Mesendoderm (in vitro differentiated cells): ENCODE measurements at regions not wholly inside any gene's neighbourhood (a gene's known extent, or its start where the extent isn't known, plus 50 kb on each side); places are given as distances from the start of the nearest gene placed in this dataset.
A peak's percentile ranks its signal among the peaks of the same experiment; 100 is the strongest.

Source experiments
- DNase-seq: peaks from one replicate; pipeline ENCODE4 v3.0.0; 2013
- H2AK5ac ChIP-seq: 2 replicates; pipeline ENCODE4 v1.6.1; 2013; ENCODE audit warnings: low read length, inconsistent platforms
- H2BK120ac ChIP-seq: 2 replicates; pipeline ENCODE4 v1.6.1; 2013; ENCODE audit warnings: low read depth, mild to moderate bottlenecking, low read length, moderate library complexity, mixed read lengths
- H2BK15ac ChIP-seq: replicated peaks from 2 replicates; pipeline ENCODE4 v1.6.1; 2013; ENCODE audit warnings: low read depth, mild to moderate bottlenecking, moderate library complexity
- H2BK5ac ChIP-seq: 2 replicates; pipeline ENCODE4 v1.6.1; 2013; ENCODE audit warnings: low read length, inconsistent platforms
- H3K18ac ChIP-seq: 2 replicates; pipeline ENCODE4 v1.6.1; 2013; ENCODE audit warnings: mild to moderate bottlenecking, low read length, mixed read lengths
- H3K23ac ChIP-seq: one replicate; pipeline ENCODE4 v1.6.1; 2013; ENCODE audit warnings: low read length
- H3K27ac ChIP-seq: 2 replicates; pipeline ENCODE4 v1.5.1; 2013; ENCODE audit warnings: low read depth, mild to moderate bottlenecking, inconsistent platforms, low read length, moderate library complexity
- H3K27me3 ChIP-seq: 2 replicates; pipeline ENCODE4 v1.6.1; 2013; ENCODE audit warnings: low read length, control low read depth, mild to moderate bottlenecking, inconsistent platforms; ENCODE audit not compliant: insufficient read depth, poor library complexity
- H3K36me3 ChIP-seq: 2 replicates; pipeline ENCODE4 v1.6.1; 2013; ENCODE audit warnings: low read length, inconsistent platforms; ENCODE audit not compliant: control insufficient read depth, insufficient read depth
- H3K4ac ChIP-seq: one replicate; pipeline ENCODE4 v1.6.1; 2013; ENCODE audit warnings: low read depth, mild to moderate bottlenecking, low read length, moderate library complexity
- H3K4me1 ChIP-seq: 2 replicates; pipeline ENCODE4 v1.6.1; 2013; ENCODE audit warnings: low read depth, low read length, inconsistent platforms; ENCODE audit not compliant: control insufficient read depth
- H3K4me2 ChIP-seq: 2 replicates; pipeline ENCODE4 v1.6.1; 2013; ENCODE audit warnings: low read length
- H3K4me3 ChIP-seq: 2 replicates; pipeline ENCODE4 v1.5.1; 2013; ENCODE audit warnings: mild to moderate bottlenecking, low read length
- H3K56ac ChIP-seq: one replicate; pipeline ENCODE4 v1.6.1; 2013; ENCODE audit warnings: low read length
- H3K79me1 ChIP-seq: 2 replicates; pipeline ENCODE4 v1.6.1; 2013; ENCODE audit warnings: low read length, inconsistent platforms
- H3K79me2 ChIP-seq: 2 replicates; pipeline ENCODE4 v1.6.1; 2013; ENCODE audit warnings: mild to moderate bottlenecking, low read length; ENCODE audit not compliant: control insufficient read depth, insufficient read depth
- H3K9ac ChIP-seq: 2 replicates; pipeline ENCODE4 v1.6.1; 2013; ENCODE audit warnings: low read length, inconsistent platforms
- H4K5ac ChIP-seq: one replicate; pipeline ENCODE4 v1.6.1; 2013; ENCODE audit warnings: low read length
- H4K8ac ChIP-seq: one replicate; pipeline ENCODE4 v1.6.1; 2013; ENCODE audit warnings: low read depth, mild to moderate bottlenecking, control low read depth, low read length, moderate library complexity
- WGBS: extraction: QIAGEN DNeasy Blood & Tissue Kit; methylation state at CpG from one replicate; pipeline ENCODE4 v1.1.7; 2013; ENCODE audit warnings: low lambda C conversion rate, missing lambda C conversion rate; ENCODE audit not compliant: insufficient coverage; ENCODE audit errors: extremely low coverage; 5-methylcytosine and 5-hydroxymethylcytosine counted together

GRCh38 chr10:123942114-123942861 lies 50.7 kb upstream of the CPXM2 start:
- WGBS = no CpG with 5 or more reads among the region's 11 CpGs
- no peak overlapping the region for H4K5ac ChIP-seq

More at GRCh38 chr10:123942114-123942861, 50.7 kb upstream of the CPXM2 start:
- Histone ChIP-seq H2BK15ac (no peak overlapping the region), H4K8ac (no peak overlapping the region), H3K27ac (no peak overlapping the region), H3K18ac (no peak overlapping the region), H3K23ac (no peak overlapping the region), H3K4ac (no peak overlapping the region), H3K4me3 (no peak overlapping the region), H3K79me1 (no peaks in the 10 kb centered on the region), H2BK120ac (no peak overlapping the region), H2AK5ac (no peak overlapping the region), H2BK5ac (no peak overlapping the region), H3K4me2 (no peak overlapping the region), H3K9ac (no peak overlapping the region), H3K56ac (no peak overlapping the region), H3K36me3 (no peaks in the 10 kb centered on the region), H3K79me2 (no peaks in the 10 kb centered on the region), H3K27me3 (no peaks in the 10 kb centered on the region), H3K4me1 (peaks cover 5% of the 10 kb centered on the region)
- peak; percentile 94 for DNase-seq
